ENCODE measurements at regions not wholly inside any gene's neighbourhood (a gene's known extent, or its start where the extent isn't known, plus 50 kb on each side); places are given as distances from the start of the nearest gene placed in this dataset.
"Not testable (repeated sequence)": the region's sequence is repeated elsewhere in the genome, so short reads cannot be mapped to it uniquely, and the experiment has no call there.

- TF ChIP-seq ZSCAN18 (CRISPR knock-in tag; IDR thresholded peaks at IDR 0.05) = no peak
Measured at GRCh38 chr7:153110606-153111005, 351.1 kb downstream of the ACTR3B start (continued).

DNA sequence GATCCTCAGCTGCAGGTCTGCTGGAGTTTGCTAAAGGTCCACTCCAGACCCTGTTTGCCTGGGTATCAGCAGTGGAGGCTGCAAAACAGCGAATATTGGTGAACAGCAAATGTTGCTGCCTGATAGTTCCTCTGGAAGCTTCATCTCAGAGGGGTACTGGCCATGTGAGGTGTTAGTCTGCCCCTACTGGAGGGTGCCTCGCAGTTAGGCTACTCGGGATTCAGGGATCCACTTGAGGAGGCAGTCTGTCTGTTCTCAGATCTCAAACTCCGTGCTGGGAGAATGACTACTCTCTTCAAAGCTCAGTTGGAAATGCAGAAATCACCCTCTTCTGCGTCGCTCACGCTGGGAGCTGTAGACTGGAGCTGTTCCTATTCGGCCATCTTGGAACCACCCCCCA is 362.7 kb downstream of the ACTR3B start:
- H3K27ac Mint-ChIP-seq; H3K27me3 Mint-ChIP-seq (ENCODE audit: low read depth); POLR2A ChIA-PET; H3K36me3 Mint-ChIP-seq; H3K4me3 Mint-ChIP-seq; H3K4me1 Mint-ChIP-seq; DNase-seq (ENCODE audit: low spot score); ATAC-seq: not testable (repeated sequence)
- CTCF ChIA-PET = interaction anchor here (0.6 to 1.8 kb wide), 7 partner anchors 9 to 164 kb away, joined by 3 to 7 read pairs (median 3); no protein-coding TSS in a partner anchor
- peaks cover 22% of the 10 kb centered on the region for H3K9me3 Mint-ChIP-seq

- H3K4me3 Mint-ChIP-seq = no peak overlapping the region
- peaks cover 24% of the 10 kb centered on the region for H3K4me1 Mint-ChIP-seq
- peaks cover 23% of the 10 kb centered on the region for H3K36me3 Mint-ChIP-seq
- TF ChIP-seq, protein P1, sequence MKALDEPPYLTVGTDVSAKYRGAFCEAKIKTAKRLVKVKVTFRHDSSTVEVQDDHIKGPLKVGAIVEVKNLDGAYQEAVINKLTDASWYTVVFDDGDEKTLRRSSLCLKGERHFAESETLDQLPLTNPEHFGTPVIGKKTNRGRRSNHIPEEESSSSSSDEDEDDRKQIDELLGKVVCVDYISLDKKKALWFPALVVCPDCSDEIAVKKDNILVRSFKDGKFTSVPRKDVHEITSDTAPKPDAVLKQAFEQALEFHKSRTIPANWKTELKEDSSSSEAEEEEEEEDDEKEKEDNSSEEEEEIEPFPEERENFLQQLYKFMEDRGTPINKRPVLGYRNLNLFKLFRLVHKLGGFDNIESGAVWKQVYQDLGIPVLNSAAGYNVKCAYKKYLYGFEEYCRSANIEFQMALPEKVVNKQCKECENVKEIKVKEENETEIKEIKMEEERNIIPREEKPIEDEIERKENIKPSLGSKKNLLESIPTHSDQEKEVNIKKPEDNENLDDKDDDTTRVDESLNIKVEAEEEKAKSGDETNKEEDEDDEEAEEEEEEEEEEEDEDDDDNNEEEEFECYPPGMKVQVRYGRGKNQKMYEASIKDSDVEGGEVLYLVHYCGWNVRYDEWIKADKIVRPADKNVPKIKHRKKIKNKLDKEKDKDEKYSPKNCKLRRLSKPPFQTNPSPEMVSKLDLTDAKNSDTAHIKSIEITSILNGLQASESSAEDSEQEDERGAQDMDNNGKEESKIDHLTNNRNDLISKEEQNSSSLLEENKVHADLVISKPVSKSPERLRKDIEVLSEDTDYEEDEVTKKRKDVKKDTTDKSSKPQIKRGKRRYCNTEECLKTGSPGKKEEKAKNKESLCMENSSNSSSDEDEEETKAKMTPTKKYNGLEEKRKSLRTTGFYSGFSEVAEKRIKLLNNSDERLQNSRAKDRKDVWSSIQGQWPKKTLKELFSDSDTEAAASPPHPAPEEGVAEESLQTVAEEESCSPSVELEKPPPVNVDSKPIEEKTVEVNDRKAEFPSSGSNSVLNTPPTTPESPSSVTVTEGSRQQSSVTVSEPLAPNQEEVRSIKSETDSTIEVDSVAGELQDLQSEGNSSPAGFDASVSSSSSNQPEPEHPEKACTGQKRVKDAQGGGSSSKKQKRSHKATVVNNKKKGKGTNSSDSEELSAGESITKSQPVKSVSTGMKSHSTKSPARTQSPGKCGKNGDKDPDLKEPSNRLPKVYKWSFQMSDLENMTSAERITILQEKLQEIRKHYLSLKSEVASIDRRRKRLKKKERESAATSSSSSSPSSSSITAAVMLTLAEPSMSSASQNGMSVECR (CRISPR knock-in tag; IDR thresholded peaks at IDR 0.05; ENCODE audit: borderline replicate concordance) = no peak
- TF ChIP-seq IRF1 (CRISPR knock-in tag; IDR thresholded peaks at IDR 0.05) (no peak), TCF7 (CRISPR knock-in tag; IDR thresholded peaks at IDR 0.05; ENCODE audit: low read depth) (no peak), NFATC4 (CRISPR knock-in tag; IDR thresholded peaks at IDR 0.05) (no peak), ZNF281 (CRISPR knock-in tag; IDR thresholded peaks at IDR 0.05) (no peak), E2F4 (CRISPR knock-in tag; IDR thresholded peaks at IDR 0.05; ENCODE audit: borderline replicate concordance, low read depth) (no peak), ESRRA (CRISPR knock-in tag; IDR thresholded peaks at IDR 0.05; ENCODE audit: borderline replicate concordance) (no peak), ELF4 (CRISPR knock-in tag; IDR thresholded peaks at IDR 0.05; ENCODE audit: low read depth) (no peak), CBFB (CRISPR knock-in tag; IDR thresholded peaks at IDR 0.05; ENCODE audit: low read depth) (no peak)
- TF ChIP-seq, protein P2, sequence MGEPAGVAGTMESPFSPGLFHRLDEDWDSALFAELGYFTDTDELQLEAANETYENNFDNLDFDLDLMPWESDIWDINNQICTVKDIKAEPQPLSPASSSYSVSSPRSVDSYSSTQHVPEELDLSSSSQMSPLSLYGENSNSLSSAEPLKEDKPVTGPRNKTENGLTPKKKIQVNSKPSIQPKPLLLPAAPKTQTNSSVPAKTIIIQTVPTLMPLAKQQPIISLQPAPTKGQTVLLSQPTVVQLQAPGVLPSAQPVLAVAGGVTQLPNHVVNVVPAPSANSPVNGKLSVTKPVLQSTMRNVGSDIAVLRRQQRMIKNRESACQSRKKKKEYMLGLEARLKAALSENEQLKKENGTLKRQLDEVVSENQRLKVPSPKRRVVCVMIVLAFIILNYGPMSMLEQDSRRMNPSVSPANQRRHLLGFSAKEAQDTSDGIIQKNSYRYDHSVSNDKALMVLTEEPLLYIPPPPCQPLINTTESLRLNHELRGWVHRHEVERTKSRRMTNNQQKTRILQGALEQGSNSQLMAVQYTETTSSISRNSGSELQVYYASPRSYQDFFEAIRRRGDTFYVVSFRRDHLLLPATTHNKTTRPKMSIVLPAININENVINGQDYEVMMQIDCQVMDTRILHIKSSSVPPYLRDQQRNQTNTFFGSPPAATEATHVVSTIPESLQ (CRISPR knock-in tag; IDR thresholded peaks at IDR 0.05) = no peak
- ATAC-seq = peak; percentile 76
- no peak for DNase-seq (ENCODE audit: low spot score)
- no peak overlapping the region for H3K27ac Mint-ChIP-seq
- H3K27me3 Mint-ChIP-seq (ENCODE audit: low read depth) = peaks cover 31% of the 10 kb centered on the region
- POLR2A ChIA-PET = no interaction called here
- peaks cover 26% of the 10 kb centered on the region for H3K9me3 Mint-ChIP-seq
- CTCF ChIA-PET = no interaction called here
Measured at GRCh38 chr7:153130052-153130451, 370.5 kb downstream of the ACTR3B start.

Data from WTC11 (cell line).